Endothelial cell of umbilical vein (primary cell): ENCODE measurements at regions not wholly inside any gene's neighbourhood (a gene's known extent, or its start where the extent isn't known, plus 50 kb on each side); places are given as distances from the start of the nearest gene placed in this dataset.
A peak's percentile ranks its signal among the peaks of the same experiment; 100 is the strongest.

Experiments used
- BruUV-seq: library from RNA; stranded (reverse); fragments of 400-500 nt; replicated peaks from 2 replicates; lab custom pipeline; 2021; lab: Mats Ljungman, UMichigan
- CTCF ChIA-PET: fragments of 300-600, 350-600 bp; sonication (Branson Sonifier 250); formaldehyde crosslinking; loops from one replicate; lab custom pipeline; 2021; ENCODE audit warnings: antibody characterized with exemption, inconsistent platforms; lab: Charles Lee
- POLR2A ChIA-PET: fragments of 300-600, 350-600 bp; sonication (Branson Sonifier 250); formaldehyde crosslinking; loops from one replicate; lab custom pipeline; 2021; ENCODE audit warnings: antibody characterized with exemption, inconsistent platforms; lab: Charles Lee
- DNase-seq: peaks from one replicate; pipeline ENCODE4 v3.0.0-alpha.2; 2011; ENCODE audit warnings: low read depth, low spot score
- FAIRE-seq: peaks from 2 replicates; lab custom pipeline; 2011; peaks lifted over from hg19 to GRCh38; lab: Jason Lieb, UNC
- H2AFZ ChIP-seq: 2 replicates; pipeline ENCODE4 v1.6.0; 2012; ENCODE audit warnings: low read depth, low read length, control low read depth, inconsistent platforms
- H3K27ac ChIP-seq: 2 replicates; pipeline ENCODE4 v1.5.1; 2011; ENCODE audit warnings: low read depth, mild to moderate bottlenecking, control low read depth, low read length, moderate library complexity; ENCODE audit not compliant: insufficient read depth
- H3K27me3 ChIP-seq, 2 experiments: 2 replicates each; pipeline versions ENCODE4 v1.6.0 to v1.6.1; 2011; ENCODE audit warnings: low read length in 2 of 2, mixed read lengths in 1 of 2; ENCODE audit not compliant: control insufficient read depth in 2 of 2, insufficient read depth in 2 of 2
- H3K36me3 ChIP-seq, 2 experiments: 2 replicates in 1 of 2; 3 replicates in 1 of 2; pipeline ENCODE4 v1.5.1; 2011; ENCODE audit warnings: low read length in 2 of 2, mild to moderate bottlenecking in 1 of 2, moderate library complexity in 1 of 2; ENCODE audit not compliant: control insufficient read depth in 2 of 2, insufficient read depth in 2 of 2; ENCODE audit errors: extremely low read depth in 1 of 2
- H3K4me1 ChIP-seq: 3 replicates; pipeline ENCODE4 v1.5.1; 2011; ENCODE audit warnings: mild to moderate bottlenecking, low read length; ENCODE audit not compliant: control insufficient read depth, insufficient read depth; ENCODE audit errors: extremely low read depth
- H3K4me2 ChIP-seq: 2 replicates; pipeline ENCODE4 v1.6.1; 2011; ENCODE audit warnings: low read length, control low read depth, mixed read lengths; ENCODE audit not compliant: insufficient read depth
- H3K4me3 ChIP-seq, 3 experiments: fragments of 200-600 bp in 1 of 3; sonication (generic), shearing (Covaris generic) in 1 of 3; replicated peaks in 1 of 3; 2 replicates each; pipeline ENCODE4 v1.5.1; 2011 to 2016; ENCODE audit warnings: control low read depth in 3 of 3, low read length in 3 of 3, mild to moderate bottlenecking in 2 of 3, inconsistent platforms in 1 of 3, low read depth in 1 of 3, moderate library complexity in 1 of 3; ENCODE audit not compliant: insufficient read depth in 1 of 3
- H3K79me2 ChIP-seq: 2 replicates; pipeline ENCODE4 v1.6.0; 2012; ENCODE audit warnings: low read length, inconsistent platforms; ENCODE audit not compliant: control insufficient read depth, insufficient read depth
- H3K9ac ChIP-seq: replicated peaks from 2 replicates; pipeline ENCODE3; 2011; ENCODE audit warnings: low read length, control low read depth; ENCODE audit not compliant: insufficient read depth; ENCODE audit errors: extremely low read depth
- H3K9me1 ChIP-seq: replicated peaks from 3 replicates; pipeline ENCODE4 v1.6.0; 2011; ENCODE audit warnings: mild to moderate bottlenecking, low read length; ENCODE audit not compliant: control insufficient read depth, insufficient read depth; ENCODE audit errors: extremely low read depth
- H3K9me3 ChIP-seq: replicated peaks from 2 replicates; pipeline ENCODE4 v1.5.1; 2012; ENCODE audit warnings: low read length, inconsistent platforms; ENCODE audit not compliant: control insufficient read depth, insufficient read depth
- H4K20me1 ChIP-seq: replicated peaks from 2 replicates; pipeline ENCODE3; 2011; ENCODE audit warnings: mild to moderate bottlenecking, low read length; ENCODE audit not compliant: control insufficient read depth, insufficient read depth; ENCODE audit errors: extremely low read depth
- CTCF ChIP-seq, 2 donors: IDR thresholded peaks; 1 replicate in 1 of 2; 2 replicates in 1 of 2; pipeline ENCODE4 v1.5.1; 2011; ENCODE audit warnings: low read length in 2 of 2, mild to moderate bottlenecking in 2 of 2, moderate library complexity in 2 of 2, control low read depth in 1 of 2, inconsistent platforms in 1 of 2, low read depth in 1 of 2; ENCODE audit not compliant: insufficient read depth in 1 of 2; ENCODE audit errors: extremely low read depth in 1 of 2
- EZH2 ChIP-seq: IDR thresholded peaks from 2 replicates; pipeline ENCODE4 v1.6.1; 2012; ENCODE audit warnings: borderline replicate concordance, low read depth, mild to moderate bottlenecking, moderate library complexity, low read length, inconsistent platforms; ENCODE audit not compliant: severe bottlenecking
- FOS ChIP-seq: IDR thresholded peaks from 2 replicates; pipeline ENCODE4 v1.6.1; 2011; ENCODE audit warnings: mild to moderate bottlenecking, low read length, moderate library complexity, borderline replicate concordance; ENCODE audit not compliant: insufficient read depth
- GATA2 ChIP-seq: IDR thresholded peaks from 2 replicates; pipeline ENCODE4 v1.7.0; 2011; ENCODE audit warnings: low read depth, mild to moderate bottlenecking, moderate library complexity, mixed read lengths, low read length; ENCODE audit not compliant: insufficient read length, insufficient read depth
- JUN ChIP-seq: IDR thresholded peaks from 2 replicates; pipeline ENCODE4 v1.6.1; 2011; ENCODE audit warnings: borderline replicate concordance, low read depth; ENCODE audit not compliant: insufficient read length, insufficient read depth
- MAX ChIP-seq: IDR thresholded peaks from 2 replicates; pipeline ENCODE4 v1.6.1; 2011; ENCODE audit not compliant: insufficient read depth, insufficient read length
- MYC ChIP-seq: IDR thresholded peaks from one replicate; pipeline ENCODE4 v1.6.1; 2011; ENCODE audit warnings: mild to moderate bottlenecking, low read depth, low read length
- POLR2A ChIP-seq: IDR thresholded peaks from 2 replicates; pipeline ENCODE4 v1.6.1; 2012; ENCODE audit warnings: low read depth, mild to moderate bottlenecking, control low read depth, low read length
- POLR2AphosphoS5 ChIP-seq: IDR thresholded peaks from 2 replicates; pipeline ENCODE4 v1.6.1; 2012; ENCODE audit warnings: low read depth, mild to moderate bottlenecking, control low read depth, low read length, moderate library complexity; ENCODE audit not compliant: insufficient read depth
- dilution Hi-C: fragments of 300-500 bp; cut with MboI; formaldehyde crosslinking; loops from one replicate; pipeline ENCODE4 v1.15.0; 2019; ENCODE audit warnings: low sequenced_read_pairs; ENCODE audit not compliant: extremely low pct_ligation_motif_present
- intact Hi-C: fragments of 100-400 bp; cut with micrococcal nuclease; formaldehyde crosslinking; loops from one replicate; pipeline ENCODE4 v1.10.0; 2022

- POLR2A ChIA-PET, result no interaction called here
- Histone ChIP-seq H3K27ac (no peak overlapping the region), H3K4me2 (peak overlapping the region; percentile 85), H3K36me3 (no peaks in the 10 kb centered on the region), H3K4me3 (no peak overlapping the region), H3K4me1 (no peaks in the 10 kb centered on the region), H4K20me1 (no peaks in the 10 kb centered on the region), H3K79me2 (no peaks in the 10 kb centered on the region), H2AFZ (peak overlapping the region; percentile 97), H3K27me3 (peaks cover 0 to 9% of the 10 kb centered on the region in 2 experiments), H3K9ac (no peak overlapping the region), H3K9me1 (no peaks in the 10 kb centered on the region), H3K9me3 (no peaks in the 10 kb centered on the region)
- no peak for FAIRE-seq
- BruUV-seq, result no TSS peak
- DNase-seq, result no peak
- TF ChIP-seq POLR2A (no peak), POLR2AphosphoS5 (no peak), GATA2 (no peak), MAX (no peak), CTCF (IDR thresholded peaks at IDR 0.05; ENCODE audit: extremely low read depth in 1 of 2, insufficient read depth in 1 of 2, low read depth in 1 of 2, low read length in 2 of 2) (no peak), EZH2 (no peak), FOS (no peak), JUN (no peak), MYC (no peak)
- dilution Hi-C loops (no loop called here), intact Hi-C loops (loop anchor here (2.0 to 10.0 kb wide), 2 partner anchors 505 to 667 kb away; no protein-coding TSS in a partner anchor)
- CTCF ChIA-PET, result interaction anchor here (0.6 to 3.6 kb wide), 11 partner anchors 8 to 1427 kb away, joined by 3 to 22 read pairs (median 5); no protein-coding TSS in a partner anchor
These were observed 92.5 kb downstream of the CD83 start for GRCh38 chr6:14210077-14210476.
